A549 (cell line): ENCODE measurements at regions not wholly inside any gene's neighbourhood (a gene's known extent, or its start where the extent isn't known, plus 50 kb on each side); places are given as distances from the start of the nearest gene placed in this dataset.

ENCODE experiments used
- TP53 ChIP-seq: fragments of 250-450 bp; sonication (Bioruptor Pico); IDR thresholded peaks from 2 replicates; pipeline ENCODE4 v1.5.0; 2021; ENCODE audit warnings: mild to moderate bottlenecking, moderate library complexity
- USF2 ChIP-seq: fragments of 450-650 bp; IDR thresholded peaks from 2 replicates; pipeline ENCODE4 v1.6.1; 2014; ENCODE audit warnings: antibody characterized with exemption

DNA sequence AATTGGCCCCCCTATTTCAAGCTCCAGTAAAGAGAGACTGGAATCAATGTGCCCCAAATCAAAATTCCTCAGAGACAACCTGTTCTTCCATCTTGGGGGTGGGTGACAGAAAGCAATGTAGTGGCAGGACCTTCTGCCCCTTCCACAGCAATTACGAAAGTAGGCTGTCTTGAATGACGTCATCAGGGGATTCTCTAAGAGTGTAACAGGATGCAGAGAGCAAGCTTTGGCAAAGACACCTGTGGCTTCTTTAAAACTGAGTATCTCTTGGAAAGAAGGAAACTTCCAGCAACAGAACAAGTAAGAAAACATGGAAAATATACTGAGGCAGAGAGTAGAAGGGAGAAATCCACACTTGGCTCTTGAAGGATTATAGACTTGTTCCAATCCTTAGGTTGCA is 247.6 kb upstream of the PDE4D start:
- TF ChIP-seq USF2 (no peak), TP53 (no peak)
